ENCODE measurements at regions not wholly inside any gene's neighbourhood (a gene's known extent, or its start where the extent isn't known, plus 50 kb on each side); places are given as distances from the start of the nearest gene placed in this dataset.

DNA sequence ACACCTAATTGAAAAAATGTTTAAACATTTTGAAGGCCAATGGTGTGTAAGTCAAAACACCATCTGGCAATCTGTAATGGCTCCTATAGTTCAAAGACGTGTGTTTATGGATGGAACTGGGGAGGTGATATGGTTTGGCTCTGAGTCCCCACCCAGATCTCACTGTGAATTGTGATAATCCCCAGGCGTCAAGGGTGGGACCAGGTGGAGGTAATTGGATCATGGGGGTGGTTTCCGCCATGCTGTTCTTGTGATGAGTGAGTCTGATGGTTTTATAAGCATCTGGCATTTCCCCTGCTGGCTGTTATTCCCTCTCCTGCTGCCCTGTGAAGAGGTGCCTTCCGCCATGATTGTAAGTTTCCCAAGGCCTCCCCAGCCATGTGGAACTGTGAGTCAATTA, 52.2 kb downstream of the ADRA2C start:
- DNase-seq (ENCODE audit: low spot score) = no peak

DNA sequence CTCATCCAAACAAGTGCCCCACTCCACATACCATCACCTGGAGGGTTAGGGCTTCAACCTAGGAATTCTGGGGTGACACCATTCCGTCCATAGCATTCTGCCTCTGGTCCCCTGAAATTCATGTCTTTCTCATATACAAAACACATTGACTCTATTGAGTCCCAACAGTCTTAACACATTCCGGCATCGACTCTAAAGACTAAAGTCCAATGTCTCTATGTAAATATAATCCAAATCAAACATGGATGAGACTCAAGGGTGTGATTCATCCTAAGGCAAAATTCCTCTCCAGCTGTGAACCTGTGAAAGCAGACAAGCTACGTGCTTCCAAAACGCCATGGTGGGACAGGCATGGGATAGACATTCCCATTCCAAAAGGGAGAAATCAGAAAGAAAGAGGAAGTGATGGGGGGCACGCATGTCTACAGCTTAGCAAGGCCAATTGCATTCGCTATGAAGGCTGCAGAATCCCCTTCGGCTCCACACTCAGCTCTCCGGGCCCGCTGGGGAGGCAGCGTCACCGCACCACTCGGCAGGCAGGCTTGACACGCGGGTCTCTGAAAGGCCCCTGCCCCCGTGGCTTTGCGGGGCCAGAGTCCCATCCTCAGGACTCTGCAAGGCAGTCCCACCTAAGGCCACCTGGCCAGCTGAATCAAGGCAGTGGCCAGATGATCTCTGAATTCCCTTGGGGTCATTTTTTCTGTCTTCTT, 53.2 kb downstream of the ADRA2C start:
- no peak for DNase-seq (ENCODE audit: low spot score)

- DNase-seq (ENCODE audit: low spot score) = no peak
These were observed 54.0 kb downstream of the ADRA2C start for GRCh38 chr4:3820016-3820805.

- no peak for DNase-seq (ENCODE audit: low spot score)
These were observed 54.8 kb downstream of the ADRA2C start for GRCh38 chr4:3820806-3821579.

- DNase-seq (ENCODE audit: low spot score) = no peak
These were observed 55.5 kb downstream of the ADRA2C start for GRCh38 chr4:3821580-3822229.

DNA sequence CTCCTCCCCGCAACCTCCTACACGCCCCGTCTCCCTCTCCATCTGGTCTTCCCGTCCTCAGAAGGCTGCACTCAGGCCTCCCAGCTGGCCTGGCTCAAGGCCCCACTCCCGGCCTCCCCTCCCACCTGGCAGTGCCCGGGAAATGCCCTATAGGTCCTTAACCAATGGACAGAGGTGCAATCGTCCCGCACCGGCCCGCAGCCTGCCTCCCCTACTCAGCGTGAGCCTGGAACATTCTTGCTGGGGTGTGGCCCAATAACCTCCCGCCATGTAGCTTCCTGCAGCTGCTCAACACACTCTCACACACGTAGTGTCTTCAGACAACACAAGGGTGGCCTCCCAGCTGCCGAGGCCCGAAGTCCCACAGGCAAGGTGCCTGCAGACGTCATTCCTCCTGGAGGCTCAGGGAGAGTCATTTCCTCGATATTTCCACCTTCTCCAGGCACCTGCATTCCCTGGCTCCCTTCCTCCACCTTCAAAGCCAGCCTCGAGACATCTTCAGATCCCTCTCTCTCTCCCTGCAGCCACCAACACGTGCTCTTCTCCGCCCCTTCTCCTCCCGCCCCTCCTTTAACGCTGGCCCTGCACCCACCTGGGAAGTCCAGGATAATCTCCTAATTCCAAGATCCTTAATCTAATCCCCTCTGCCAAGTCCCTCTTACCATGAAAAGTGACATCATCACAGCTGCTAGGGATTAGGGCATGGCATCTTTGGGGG, 56.2 kb downstream of the ADRA2C start:
- no peak for DNase-seq (ENCODE audit: low spot score)

DNA sequence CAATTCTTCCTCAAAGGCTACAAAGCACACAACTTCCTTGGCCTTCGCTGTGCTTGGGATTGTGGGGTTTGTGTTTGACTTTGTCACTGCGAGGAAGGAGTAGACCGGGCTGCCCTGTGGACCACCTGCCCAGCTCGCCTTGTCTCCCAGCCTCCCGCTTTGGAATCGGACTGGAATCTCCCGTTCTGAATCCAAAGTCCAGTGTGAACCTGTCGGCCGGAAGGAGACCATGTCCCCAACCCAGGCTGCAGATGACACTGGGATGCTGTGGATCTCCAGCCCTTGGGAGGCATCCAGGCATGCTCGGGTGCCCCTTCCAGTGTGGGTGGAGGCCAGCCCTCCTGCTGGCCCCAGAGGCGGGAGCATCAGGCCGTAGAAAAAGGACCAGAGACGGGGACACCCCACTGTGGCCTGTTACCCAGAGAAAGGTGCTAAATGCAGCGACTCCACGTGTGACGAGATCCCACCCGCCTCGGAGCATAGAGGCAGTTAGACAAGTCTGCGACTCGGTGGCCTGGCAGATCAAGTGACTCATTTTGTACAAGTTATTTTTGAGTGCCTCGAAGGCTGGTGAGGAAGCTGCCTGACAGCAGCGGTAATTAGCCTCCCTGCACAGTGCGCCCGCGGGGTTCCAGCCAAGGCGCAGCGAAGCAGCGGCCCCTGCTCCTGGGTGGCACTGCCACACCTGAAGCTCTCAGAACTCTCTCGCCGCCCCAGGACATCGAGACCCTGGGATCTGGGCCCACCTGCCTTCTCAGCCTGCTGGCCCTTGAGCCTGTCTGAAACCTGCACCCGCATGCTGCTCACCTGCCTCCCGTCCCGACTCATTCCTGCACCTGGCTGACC, 57.5 kb downstream of the ADRA2C start:
- DNase-seq (ENCODE audit: low spot score) = peak; percentile 72

GRCh38 chr4:3824521-3825270, 58.5 kb downstream of the ADRA2C start:
- no peak for DNase-seq (ENCODE audit: low spot score)

DNA sequence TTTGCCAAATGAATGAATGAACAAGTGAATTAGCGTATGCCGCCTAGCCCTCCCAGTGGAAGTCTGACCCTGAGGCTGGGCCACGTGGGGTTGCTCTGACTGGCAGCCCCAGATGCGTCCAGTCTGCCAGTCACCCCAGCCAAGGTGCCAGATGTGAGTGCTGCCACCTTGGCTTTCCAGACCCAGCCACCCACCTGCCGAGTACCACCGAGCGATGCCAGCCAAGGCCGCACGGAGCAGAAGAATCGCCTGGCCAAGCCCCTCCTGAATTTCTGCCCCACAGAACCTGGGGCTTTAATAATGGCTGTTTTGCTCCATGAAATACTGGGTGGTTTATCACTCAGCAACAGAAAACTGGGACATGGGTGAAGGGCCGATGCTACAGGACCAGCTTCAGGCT, 59.3 kb downstream of the ADRA2C start:
- no peak for DNase-seq (ENCODE audit: low spot score)

GRCh38 chr4:3826247-3827172, 60.3 kb downstream of the ADRA2C start:
- DNase-seq (ENCODE audit: low spot score) = no peak

DNA sequence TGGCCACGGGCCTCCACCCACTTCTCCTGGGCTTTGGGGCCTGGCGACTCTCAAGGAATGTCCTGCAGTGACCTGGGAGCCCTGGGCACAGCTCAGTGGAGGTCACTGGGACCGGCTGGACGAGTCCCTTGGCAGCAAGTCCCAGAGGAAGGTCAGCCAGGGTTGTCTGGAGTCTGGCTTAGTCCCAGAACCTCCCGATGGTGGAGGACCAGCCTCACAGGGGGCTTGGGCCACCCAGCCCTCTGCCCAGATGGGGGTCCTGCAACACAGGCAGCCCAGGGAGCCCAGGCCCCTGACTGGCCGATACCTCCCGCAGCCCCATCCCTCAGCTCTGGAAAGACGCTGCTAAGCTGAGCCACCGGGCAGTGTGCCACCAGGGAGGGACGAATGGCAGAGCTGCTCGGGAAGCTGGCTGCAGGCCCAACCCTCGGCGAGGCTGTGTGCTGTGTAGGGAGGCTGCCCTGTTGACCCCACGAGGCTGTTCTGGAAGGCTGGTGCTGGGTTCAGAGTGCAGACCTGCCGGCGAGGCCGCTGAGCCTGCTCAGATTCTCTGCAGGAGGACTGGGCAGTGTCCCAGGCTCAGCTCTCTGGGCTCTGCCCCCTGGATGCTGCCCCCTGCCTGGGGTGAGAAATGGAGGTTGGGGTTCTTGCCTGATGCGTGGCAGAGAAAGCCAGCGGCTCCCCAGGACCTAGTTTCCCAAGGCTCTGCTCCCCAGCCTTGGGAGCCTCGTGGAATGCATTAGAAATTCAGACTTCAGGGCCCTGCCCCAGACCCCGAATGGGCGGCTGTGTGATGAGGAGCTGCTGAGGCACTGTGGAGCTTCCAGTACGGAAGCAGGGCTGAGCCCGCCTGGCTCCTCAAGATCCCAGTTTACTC, 61.7 kb downstream of the ADRA2C start:
- no peak for DNase-seq (ENCODE audit: low spot score)

- DNase-seq (ENCODE audit: low spot score) = no peak
These were observed 62.4 kb downstream of the ADRA2C start for GRCh38 chr4:3828546-3828945.

- DNase-seq (ENCODE audit: low spot score) = no peak
These were observed 63.2 kb downstream of the ADRA2C start for GRCh38 chr4:3829211-3829955.

DNA sequence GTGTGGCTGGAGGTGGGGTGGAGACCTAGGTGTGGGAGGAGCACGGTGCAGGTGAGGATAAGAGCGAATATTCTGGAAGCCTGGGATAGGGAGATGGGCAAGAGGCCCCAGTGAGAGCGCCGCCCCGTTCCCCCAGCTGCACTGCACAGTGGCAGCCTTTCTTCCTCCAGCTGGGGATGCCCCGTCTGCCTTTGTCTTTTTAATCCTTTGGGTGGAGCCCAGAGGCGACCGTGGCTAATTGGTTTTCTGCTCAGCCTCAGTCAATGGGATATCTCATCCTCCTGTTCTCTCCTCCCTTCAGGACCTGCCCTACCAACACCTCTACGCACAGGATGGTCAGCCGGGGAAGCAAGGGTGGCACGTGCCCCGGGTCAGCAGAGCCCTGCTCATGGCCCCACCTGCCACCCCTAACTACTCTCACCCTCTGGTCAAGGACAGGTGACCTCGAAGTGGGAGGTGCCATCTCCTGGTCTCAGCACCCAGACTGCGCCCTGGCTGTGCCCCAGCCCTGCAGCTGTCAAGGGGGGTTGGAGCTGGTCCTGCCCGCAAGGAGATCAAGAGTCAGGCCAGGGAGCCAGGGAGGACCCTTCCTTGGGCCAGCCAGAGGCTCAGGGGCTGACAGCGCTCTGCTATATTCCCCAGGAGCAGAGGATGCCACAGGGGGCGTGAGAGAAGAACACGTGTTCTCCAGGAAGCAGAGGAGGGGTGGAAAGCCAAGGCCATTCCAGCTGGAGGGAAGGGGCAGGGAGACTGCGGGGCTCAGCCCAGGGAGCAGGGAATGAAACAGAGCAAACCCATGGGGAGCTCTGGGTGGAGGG, 64.0 kb downstream of the ADRA2C start:
- DNase-seq (ENCODE audit: low spot score) = no peak

GRCh38 chr4:3830774-3831528, 64.8 kb downstream of the ADRA2C start:
- DNase-seq (ENCODE audit: low spot score) = no peak
